ENCODE measurements at regions not wholly inside any gene's neighbourhood (a gene's known extent, or its start where the extent isn't known, plus 50 kb on each side); places are given as distances from the start of the nearest gene placed in this dataset.

DNA sequence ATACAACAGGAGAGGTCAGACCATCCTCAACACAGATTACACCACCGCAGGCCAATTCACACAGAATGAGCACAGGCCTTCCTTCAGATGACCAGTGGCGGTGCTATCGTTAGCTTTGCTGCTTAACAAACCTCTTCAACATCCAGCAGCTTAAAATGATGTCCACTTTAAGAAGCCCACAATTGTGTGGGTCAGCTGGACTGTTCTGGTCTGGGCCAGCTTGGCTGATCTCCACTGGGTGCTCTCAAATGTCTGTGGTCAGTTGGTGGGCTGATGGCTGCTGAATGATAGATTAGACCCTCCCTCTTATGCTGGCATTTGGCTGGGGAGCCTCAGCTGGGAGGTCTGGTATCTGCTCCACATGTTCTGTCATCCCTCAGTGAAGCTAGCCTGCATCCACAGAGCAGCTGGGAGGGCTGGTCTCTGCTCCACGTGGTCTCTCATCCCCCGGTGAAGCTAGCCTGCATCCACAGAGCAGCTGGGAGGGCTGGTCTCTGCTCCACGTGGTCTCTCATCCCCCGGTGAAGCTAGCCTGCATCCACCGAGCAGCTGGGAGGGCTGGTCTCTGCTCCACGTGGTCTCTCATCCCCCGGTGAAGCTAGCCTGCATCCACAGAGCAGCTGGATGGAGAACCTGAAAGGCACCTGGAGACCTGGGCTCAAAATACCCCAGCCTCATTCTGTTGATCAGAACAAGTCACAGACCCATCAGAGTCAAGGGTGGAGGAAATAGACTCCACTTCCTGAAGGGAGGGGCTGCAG lies 203.6 kb upstream of the DIO3 start:
- DNase-seq (ENCODE audit: low read depth), result no peak

- no peak for DNase-seq (ENCODE audit: low read depth)
Observed at GRCh38 chr14:101358320-101359125, 202.8 kb upstream of the DIO3 start.

GRCh38 chr14:101359221-101360053 lies 201.9 kb upstream of the DIO3 start:
- DNase-seq (ENCODE audit: low read depth), result no peak

DNA sequence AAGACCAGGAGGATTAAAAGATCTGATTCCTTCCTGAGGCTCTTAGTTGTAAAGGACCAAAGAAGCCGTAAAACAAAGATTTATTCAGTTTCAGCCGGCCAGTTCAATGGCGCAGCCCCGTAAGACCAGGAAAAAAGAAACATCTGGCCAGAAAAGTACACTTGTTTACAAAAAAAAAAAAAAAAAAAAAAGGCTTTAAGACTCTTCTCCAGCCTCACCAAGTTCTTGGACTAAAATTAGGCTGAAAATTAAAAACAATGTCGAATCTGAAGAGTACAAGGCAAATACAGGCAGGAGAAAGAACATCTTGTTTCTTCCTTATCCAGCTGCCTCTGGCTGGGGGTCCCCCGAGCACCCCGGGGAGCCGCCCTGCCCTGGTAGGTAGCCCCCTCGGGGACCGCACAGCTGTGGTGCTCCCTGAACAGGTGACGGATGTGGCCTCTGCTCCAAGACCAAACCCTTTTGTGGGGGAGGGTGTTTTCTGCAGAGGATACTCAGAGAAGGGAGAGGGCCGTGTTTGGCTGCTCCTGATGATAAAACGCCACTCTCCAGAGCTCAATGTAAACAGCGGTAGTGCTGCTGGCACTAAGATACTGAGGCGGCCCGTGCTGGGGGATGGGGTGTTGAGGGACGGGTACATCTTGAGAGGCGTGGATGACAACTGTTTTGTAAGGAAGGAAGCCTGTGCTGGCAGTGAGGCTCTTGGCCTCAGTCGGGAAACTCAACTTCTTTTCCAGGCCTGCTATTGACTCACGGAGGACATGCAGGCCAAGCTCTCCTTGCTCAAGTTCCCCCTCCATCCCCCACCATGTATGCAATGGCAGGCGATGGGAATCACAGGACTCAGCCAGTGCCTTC lies 201.0 kb upstream of the DIO3 start:
- DNase-seq (ENCODE audit: low read depth), result no peak

DNA sequence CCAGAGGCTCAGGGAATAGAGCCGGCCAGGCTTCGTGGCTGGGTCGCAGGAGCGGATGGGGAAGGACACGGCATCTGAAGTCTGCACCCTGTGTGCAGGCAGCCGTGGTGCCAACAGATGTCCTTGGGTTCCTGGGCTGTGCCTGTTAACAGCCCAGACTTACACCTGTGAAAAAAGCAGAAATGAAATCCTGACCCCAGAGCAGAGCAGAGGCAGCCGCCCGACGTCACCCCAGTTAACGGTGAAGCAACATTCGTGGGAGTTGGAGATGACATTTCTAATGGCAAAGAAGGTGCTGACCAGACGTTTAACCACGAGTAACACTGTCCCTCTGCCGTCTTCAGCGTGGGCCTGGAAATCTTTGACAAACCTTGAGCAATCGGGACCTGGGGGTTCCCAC lies 200.3 kb upstream of the DIO3 start:
- DNase-seq (ENCODE audit: low read depth), result no peak

DNA sequence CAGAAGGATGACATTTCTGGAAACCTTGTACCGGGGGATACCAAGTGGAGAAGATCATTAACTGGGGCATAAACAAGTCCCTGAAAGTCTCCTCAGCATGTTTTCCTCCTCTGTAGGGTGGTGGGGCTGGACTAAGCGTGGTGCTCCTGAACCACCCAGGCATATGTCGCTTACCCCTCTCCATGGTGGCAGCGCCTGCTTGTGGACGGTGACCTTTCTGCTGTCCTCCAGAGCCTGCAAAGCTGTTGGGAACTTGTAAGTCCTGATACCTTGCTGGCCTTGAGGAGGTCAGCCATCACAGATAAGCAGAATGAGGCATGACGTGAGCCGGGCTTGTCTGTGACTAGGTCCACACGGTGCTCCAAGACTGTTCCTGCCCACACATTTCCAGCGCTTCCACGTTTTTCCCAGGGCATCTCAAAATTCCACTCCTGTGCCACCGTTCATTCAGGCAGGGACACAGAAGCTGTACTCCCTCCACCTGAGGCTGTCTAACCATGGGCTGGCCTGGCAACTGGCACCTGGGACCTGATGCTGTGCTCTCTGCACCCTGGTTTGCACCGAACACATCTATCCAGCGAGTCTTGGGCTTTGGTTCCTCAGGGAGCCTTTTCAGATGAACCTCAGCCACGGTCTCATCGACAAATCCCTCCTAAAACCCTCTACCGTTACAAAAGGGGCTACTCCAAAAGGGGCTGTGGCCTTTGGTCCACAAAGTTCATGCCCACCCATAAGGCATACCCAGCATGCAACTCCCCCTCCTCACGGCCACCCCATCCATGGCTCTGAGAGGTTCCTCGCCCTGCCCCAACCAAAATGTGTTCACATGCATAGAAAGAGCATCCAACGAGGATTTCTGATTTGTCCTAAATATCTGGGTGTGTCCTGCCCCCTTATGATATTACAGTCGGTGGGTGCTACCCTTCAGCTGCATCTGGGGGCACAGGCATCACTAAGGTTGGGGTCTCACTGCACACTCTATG lies 199.6 kb upstream of the DIO3 start:
- DNase-seq (ENCODE audit: low read depth), result no peak

- no peak for DNase-seq (ENCODE audit: low read depth)
Observed at GRCh38 chr14:101362529-101363260, 198.6 kb upstream of the DIO3 start.

DNA sequence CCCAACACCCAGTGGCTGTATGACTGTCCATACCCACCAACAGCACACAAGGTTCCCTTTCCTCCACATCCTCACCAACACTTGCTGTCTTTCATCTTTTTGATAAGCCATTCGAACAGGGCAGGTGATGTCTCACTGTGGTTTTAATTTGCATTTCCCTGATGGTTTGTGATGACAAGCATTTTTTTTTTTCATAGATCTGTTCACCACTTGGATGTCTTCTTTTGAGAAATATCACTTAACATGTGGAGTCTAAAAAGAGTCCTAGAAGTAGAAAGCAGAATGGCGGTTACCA lies 198.1 kb upstream of the DIO3 start:
- DNase-seq (ENCODE audit: low read depth), result no peak

DNA sequence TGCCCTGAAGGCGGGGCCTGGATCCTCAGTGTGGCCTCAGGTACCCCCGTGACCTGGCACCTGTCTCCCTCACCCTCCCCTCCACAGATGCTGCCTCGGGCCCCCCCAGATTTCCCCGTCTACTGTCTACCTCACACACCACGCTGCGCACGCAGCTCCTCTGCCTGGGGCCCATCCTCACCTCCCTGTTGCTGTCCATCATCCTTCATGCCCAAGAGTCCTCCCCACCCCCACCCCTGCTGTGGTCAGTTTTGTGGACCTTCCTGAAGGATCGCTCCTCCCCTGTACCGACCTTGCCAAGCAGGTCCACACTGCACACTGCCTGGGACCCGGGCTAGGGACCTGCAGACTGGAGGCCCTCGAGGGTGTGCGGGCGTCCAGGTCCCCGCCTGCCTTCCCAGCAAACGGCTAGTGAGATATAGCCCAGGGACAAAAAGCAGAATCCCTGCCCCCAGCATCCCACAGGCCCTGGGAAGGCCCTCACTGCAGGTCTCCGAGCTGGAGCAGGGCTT lies 197.4 kb upstream of the DIO3 start:
- DNase-seq (ENCODE audit: low read depth), result no peak

DNA sequence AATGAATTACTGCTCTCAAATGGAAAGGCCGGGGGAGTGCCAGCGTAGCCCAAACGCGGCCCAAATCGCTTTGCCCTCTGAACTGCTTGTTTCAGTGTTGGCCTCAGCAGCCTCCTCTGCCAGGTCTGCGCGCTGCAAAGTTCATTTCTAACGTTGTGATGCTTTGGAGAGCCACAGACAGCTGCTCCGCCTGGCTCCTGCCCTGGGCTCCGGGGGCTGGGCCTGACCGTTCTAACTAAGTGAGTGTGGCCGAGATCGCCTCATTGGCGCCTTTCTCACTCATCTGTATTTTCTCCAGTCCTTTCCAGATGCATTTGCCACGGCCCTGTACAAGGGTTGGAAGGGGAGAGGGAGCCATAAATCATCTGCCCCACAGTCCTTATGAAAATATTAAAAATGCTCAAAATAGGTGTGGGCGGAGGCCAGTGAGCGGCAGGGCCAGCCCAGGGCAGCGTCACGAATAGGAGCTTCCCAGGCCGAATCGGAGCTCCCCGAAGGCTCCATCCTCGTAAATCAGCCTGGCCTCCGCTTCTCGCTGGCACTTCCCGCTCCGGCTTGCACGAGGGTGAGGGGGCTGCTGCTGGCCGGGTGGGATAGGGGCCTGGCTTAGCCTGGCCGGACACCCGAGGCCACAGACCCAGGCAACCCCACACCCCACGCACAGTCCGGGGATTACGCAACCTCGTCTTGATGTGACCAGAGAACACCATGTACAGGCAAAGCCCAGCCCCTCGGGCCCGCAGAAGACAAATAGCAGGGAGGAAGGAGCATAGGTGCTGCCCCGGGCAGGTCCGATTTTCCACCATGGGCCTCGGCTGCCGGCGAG lies 196.6 kb upstream of the DIO3 start:
- DNase-seq (ENCODE audit: low read depth), result no peak

DNA sequence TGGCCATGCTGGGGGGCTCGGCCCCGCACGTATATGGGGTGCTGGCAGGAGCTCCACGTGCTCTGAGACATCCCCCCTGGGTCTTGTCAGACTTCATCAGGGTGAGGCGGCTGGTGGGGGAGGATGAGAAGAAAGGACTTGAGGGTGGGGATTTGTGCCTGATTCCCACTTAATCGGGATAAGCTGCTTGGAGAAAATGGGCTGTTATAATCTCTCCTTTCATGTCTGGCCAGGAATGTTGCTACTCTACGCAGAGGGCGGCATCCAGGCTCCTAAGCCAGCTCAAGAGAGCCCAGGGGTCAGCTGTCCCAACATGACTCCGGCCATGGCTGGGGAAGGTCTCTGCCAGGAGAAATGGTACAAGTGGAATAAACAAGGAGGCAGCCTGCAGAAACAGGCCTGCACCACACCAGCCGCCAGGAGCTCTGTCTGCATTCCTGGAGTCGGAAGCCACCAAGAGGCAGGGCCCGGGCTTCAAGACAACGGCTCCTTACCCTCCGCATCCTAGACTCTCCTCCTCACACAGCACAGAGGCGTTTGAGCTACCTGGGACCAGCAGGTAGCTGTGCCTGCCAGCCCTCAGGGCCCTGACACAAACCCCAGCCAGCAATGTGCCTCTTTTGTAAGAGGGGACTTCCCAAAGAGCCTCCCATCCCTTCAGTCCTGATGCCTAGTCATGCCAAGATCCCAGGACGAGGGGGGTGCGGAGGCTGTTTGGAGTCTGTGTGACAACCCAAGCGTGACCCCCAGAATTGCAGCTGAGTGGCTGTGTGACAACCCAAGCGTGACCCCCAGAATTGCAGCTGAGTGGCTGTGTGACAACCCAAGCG lies 195.8 kb upstream of the DIO3 start:
- no peak for DNase-seq (ENCODE audit: low read depth)

DNA sequence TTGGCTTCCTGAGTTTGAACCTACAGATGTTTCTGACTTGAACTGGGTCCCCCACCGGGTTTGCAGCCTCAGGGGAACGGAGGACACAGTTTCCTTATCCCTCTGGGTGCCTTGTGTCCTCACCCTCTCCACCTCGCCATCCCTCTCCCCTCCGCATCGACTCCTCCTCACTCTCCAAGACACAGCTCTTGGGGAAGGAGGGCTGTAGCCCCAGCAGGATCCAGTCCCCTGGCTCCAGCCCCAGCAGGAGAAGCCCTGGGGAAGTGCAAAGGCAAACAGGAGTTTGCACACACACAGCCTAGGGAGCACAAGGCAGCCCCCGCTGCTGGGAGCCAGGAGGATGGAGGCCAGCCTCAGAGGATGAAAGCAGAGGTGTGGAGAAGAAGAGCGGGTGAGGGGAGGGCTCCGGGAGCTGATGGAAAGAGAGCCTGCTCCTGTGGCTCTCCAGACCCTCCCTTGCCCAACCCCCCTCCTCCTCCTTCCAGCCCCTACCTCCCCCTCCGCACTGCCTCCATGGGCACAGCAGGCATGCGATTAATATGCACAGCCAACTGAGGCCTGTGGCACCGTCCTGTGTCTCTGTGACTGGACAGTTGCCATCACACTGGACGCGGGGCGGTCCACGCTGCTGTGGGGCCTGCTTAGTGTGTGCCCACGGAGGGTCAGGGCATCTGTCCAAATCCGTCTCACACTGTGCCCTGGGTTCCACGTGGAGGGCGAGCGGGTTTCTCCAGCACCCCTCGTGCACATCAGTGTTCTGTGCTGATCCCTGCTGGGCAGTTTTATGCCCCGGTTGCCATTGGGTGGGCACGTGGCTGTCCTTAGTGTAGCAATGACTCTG lies 193.7 kb upstream of the DIO3 start:
- no peak for DNase-seq (ENCODE audit: low read depth)

GRCh38 chr14:101368629-101369028 lies 192.7 kb upstream of the DIO3 start:
- no peak for DNase-seq (ENCODE audit: low read depth)

DNA sequence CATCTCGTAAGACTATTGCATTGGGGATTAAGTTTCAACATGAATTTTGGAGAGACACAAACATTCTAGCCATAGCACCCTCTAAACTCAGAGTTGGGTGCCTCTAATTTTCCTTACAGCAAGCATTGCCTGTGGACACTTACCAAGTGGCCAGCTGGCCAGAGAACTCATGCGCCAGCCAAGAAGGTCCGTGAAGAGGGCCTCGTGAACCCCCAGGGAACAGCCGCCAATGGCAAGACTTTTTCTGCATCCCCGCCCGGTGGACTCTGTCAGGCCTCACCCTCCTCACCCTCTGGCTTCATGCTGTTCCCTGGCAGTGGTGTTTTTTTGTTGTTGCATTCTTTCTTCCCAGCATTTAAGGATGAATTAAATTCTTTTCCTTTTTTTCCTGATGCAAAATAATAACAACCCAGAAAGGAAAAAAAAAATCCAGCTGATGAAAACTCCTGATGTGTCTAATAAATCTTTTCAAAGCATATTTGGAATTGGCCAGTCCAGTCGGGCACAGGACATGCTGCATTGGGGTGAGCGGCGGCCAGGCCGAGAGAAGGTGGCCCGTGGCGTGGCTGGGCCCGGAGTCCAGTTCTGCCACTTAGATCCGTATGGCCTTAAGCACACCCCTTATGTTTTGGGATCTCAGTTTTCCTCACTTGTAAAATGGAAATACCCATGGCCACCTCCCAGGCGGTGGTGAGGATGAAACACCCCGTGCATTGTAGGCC lies 191.9 kb upstream of the DIO3 start:
- DNase-seq (ENCODE audit: low read depth), result no peak

- DNase-seq (ENCODE audit: low read depth), result no peak
Observed at GRCh38 chr14:101369916-101370592, 191.2 kb upstream of the DIO3 start.
